ENCODE measurements at regions not wholly inside any gene's neighbourhood (a gene's known extent, or its start where the extent isn't known, plus 50 kb on each side); places are given as distances from the start of the nearest gene placed in this dataset.

DNA sequence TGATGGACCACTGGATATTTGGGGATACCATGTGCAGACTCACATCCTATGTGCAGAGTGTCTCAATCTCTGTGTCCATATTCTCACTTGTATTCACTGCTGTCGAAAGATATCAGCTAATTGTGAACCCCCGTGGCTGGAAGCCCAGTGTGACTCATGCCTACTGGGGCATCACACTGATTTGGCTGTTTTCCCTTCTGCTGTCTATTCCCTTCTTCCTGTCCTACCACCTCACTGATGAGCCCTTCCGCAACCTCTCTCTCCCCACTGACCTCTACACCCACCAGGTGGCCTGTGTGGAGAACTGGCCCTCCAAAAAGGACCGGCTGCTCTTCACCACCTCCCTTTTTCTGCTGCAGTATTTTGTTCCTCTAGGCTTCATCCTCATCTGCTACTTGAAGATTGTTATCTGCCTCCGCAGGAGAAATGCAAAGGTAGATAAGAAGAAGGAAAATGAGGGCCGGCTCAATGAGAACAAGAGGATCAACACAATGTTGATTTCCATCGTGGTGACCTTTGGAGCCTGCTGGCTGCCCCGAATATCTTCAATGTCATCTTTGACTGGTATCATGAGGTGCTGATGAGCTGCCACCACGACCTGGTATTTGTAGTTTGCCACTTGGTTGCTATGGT, 54.5 kb upstream of the HNRNPA0 start:
- TF ChIP-seq, protein P1, sequence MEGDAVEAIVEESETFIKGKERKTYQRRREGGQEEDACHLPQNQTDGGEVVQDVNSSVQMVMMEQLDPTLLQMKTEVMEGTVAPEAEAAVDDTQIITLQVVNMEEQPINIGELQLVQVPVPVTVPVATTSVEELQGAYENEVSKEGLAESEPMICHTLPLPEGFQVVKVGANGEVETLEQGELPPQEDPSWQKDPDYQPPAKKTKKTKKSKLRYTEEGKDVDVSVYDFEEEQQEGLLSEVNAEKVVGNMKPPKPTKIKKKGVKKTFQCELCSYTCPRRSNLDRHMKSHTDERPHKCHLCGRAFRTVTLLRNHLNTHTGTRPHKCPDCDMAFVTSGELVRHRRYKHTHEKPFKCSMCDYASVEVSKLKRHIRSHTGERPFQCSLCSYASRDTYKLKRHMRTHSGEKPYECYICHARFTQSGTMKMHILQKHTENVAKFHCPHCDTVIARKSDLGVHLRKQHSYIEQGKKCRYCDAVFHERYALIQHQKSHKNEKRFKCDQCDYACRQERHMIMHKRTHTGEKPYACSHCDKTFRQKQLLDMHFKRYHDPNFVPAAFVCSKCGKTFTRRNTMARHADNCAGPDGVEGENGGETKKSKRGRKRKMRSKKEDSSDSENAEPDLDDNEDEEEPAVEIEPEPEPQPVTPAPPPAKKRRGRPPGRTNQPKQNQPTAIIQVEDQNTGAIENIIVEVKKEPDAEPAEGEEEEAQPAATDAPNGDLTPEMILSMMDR (conservative IDR thresholded peaks at IDR 0.05; ENCODE audit: low read depth, low read length), result no peak
- TF ChIP-seq EZH2 (IDR thresholded peaks at IDR 0.05; ENCODE audit: low read length, unreplicated experiment), result no peak
- TF ChIP-seq EZH2phosphoT487 (IDR thresholded peaks at IDR 0.05; ENCODE audit: borderline replicate concordance, low read length), result no peak
